ENCODE measurements at regions not wholly inside any gene's neighbourhood (a gene's known extent, or its start where the extent isn't known, plus 50 kb on each side); places are given as distances from the start of the nearest gene placed in this dataset.
"Not testable (repeated sequence)": the region's sequence is repeated elsewhere in the genome, so short reads cannot be mapped to it uniquely, and the experiment has no call there.

- not testable (repeated sequence) for H3K36me3 ChIP-seq; H3K4me3 ChIP-seq; H3K27ac ChIP-seq; H3K4me1 ChIP-seq (replicated peaks); H3K27me3 ChIP-seq (replicated peaks); H3K9me3 ChIP-seq (replicated peaks); DNase-seq (ENCODE audit: low read depth in 1 of 2, low spot score in 2 of 2)
Observed at GRCh38 chr2:91851689-91852420, 3019.4 kb upstream of the TEKT4 start.

- H3K27me3 ChIP-seq (replicated peaks); DNase-seq (ENCODE audit: low read depth in 1 of 2, low spot score in 2 of 2); H3K4me3 ChIP-seq; H3K4me1 ChIP-seq (replicated peaks); H3K36me3 ChIP-seq; H3K9me3 ChIP-seq (replicated peaks); H3K27ac ChIP-seq: not testable (repeated sequence)
Observed at GRCh38 chr2:91856971-91857370, 3014.3 kb upstream of the TEKT4 start.

- not testable (repeated sequence) for H3K9me3 ChIP-seq (replicated peaks); H3K4me1 ChIP-seq (replicated peaks); H3K36me3 ChIP-seq; DNase-seq (ENCODE audit: low read depth in 1 of 2, low spot score in 2 of 2); H3K4me3 ChIP-seq; H3K27me3 ChIP-seq (replicated peaks); H3K27ac ChIP-seq
Observed at GRCh38 chr2:91857711-91858110, 3013.5 kb upstream of the TEKT4 start.

- H3K27ac ChIP-seq; H3K36me3 ChIP-seq; H3K27me3 ChIP-seq (replicated peaks); H3K4me1 ChIP-seq (replicated peaks); DNase-seq (ENCODE audit: low read depth in 1 of 2, low spot score in 2 of 2); H3K4me3 ChIP-seq; H3K9me3 ChIP-seq (replicated peaks): not testable (repeated sequence)
Observed at GRCh38 chr2:91871716-91872115, 2999.5 kb upstream of the TEKT4 start.

GRCh38 chr2:91873416-91873815 lies 2997.8 kb upstream of the TEKT4 start:
- H3K27me3 ChIP-seq (replicated peaks); H3K9me3 ChIP-seq (replicated peaks); H3K27ac ChIP-seq; DNase-seq (ENCODE audit: low read depth in 1 of 2, low spot score in 2 of 2); H3K4me1 ChIP-seq (replicated peaks); H3K36me3 ChIP-seq; H3K4me3 ChIP-seq: not testable (repeated sequence)

- DNase-seq (ENCODE audit: low read depth in 1 of 2, low spot score in 2 of 2); H3K4me3 ChIP-seq; H3K27ac ChIP-seq; H3K27me3 ChIP-seq (replicated peaks); H3K4me1 ChIP-seq (replicated peaks); H3K9me3 ChIP-seq (replicated peaks); H3K36me3 ChIP-seq: not testable (repeated sequence)
Observed at GRCh38 chr2:91877658-91878210, 2993.5 kb upstream of the TEKT4 start.

GRCh38 chr2:91895091-91895490 lies 2976.1 kb upstream of the TEKT4 start:
- H3K27me3 ChIP-seq (replicated peaks); H3K4me1 ChIP-seq (replicated peaks); H3K36me3 ChIP-seq; H3K4me3 ChIP-seq; DNase-seq (ENCODE audit: low read depth in 1 of 2, low spot score in 2 of 2); H3K27ac ChIP-seq; H3K9me3 ChIP-seq (replicated peaks): not testable (repeated sequence)

GRCh38 chr2:91917602-91918001 lies 2953.6 kb upstream of the TEKT4 start:
- not testable (repeated sequence) for H3K4me1 ChIP-seq (replicated peaks); H3K36me3 ChIP-seq; H3K9me3 ChIP-seq (replicated peaks); DNase-seq (ENCODE audit: low read depth in 1 of 2, low spot score in 2 of 2); H3K4me3 ChIP-seq; H3K27ac ChIP-seq; H3K27me3 ChIP-seq (replicated peaks)
